Body of pancreas (tissue), 4 donors: ENCODE measurements at regions not wholly inside any gene's neighbourhood (a gene's known extent, or its start where the extent isn't known, plus 50 kb on each side); places are given as distances from the start of the nearest gene placed in this dataset.

Experiments used
- ATAC-seq: fragments of 150-250 bp; one replicate; pipeline ENCODE4 v1.9.1; 2016
- DNase-seq, 4 donors: peaks; one replicate each; pipeline ENCODE4 v3.0.0-alpha.2; 2019
- H3K27ac ChIP-seq, 4 donors: fragments of 200-600 bp; sonication (generic); 1 replicate in 3 of 4; 2 replicates in 1 of 4; pipeline versions ENCODE4 v1.5.1 to v1.6.1; 2016 to 2019; ENCODE audit warnings: mild to moderate bottlenecking in 1 of 4, mixed read lengths in 1 of 4, moderate library complexity in 1 of 4
- H3K27me3 ChIP-seq, 2 donors: fragments of 200-600 bp; sonication (generic); one replicate each; pipeline ENCODE4 v1.6.0; 2016; ENCODE audit warnings: mild to moderate bottlenecking in 1 of 2
- H3K36me3 ChIP-seq, 2 donors: fragments of 200-600 bp; sonication (generic); replicated peaks in 1 of 2; 2 replicates each; pipeline ENCODE4 v1.5.1; 2016; ENCODE audit warnings: low read depth in 2 of 2; ENCODE audit not compliant: insufficient read depth in 1 of 2
- H3K4me1 ChIP-seq: fragments of 200-600 bp; sonication (generic); one replicate; pipeline ENCODE4 v1.6.0; 2016
- H3K4me3 ChIP-seq, 2 donors: fragments of 200-600 bp; sonication (generic); 1 replicate in 1 of 2; 2 replicates in 1 of 2; pipeline ENCODE4 v1.5.1; 2016 to 2019
- H3K9me3 ChIP-seq, 3 donors: fragments of 200-600 bp; sonication (generic); 1 replicate in 2 of 3; 2 replicates in 1 of 3; pipeline ENCODE4 v1.5.1; 2016
- POLR2A ChIP-seq, 3 donors: fragments of 450-650 bp; IDR thresholded peaks; one replicate each; pipeline ENCODE4 v1.6.1; 2016; ENCODE audit warnings: antibody characterized with exemption in 3 of 3, mild to moderate bottlenecking in 2 of 3
- WGBS, 2 donors: methylation state at CpG; one replicate each; pipeline ENCODE4 v1.1.5; 2017; 5-methylcytosine and 5-hydroxymethylcytosine counted together
- intact Hi-C: fragments of 100-400 bp; cut with DNase I; formaldehyde crosslinking; loops from one replicate; pipeline ENCODE4 v1.15.1; 2023
- TF ChIP-seq, protein P1 (sequence below), 7 experiments: fragments of 450-650 bp in 4 of 7; fragments of 200-600 bp in 3 of 7; sonication (generic) in 3 of 7; IDR thresholded peaks; one replicate each; pipeline ENCODE4 v1.5.1; 2016 to 2019; ENCODE audit warnings: antibody characterized with exemption in 7 of 7

DNA sequence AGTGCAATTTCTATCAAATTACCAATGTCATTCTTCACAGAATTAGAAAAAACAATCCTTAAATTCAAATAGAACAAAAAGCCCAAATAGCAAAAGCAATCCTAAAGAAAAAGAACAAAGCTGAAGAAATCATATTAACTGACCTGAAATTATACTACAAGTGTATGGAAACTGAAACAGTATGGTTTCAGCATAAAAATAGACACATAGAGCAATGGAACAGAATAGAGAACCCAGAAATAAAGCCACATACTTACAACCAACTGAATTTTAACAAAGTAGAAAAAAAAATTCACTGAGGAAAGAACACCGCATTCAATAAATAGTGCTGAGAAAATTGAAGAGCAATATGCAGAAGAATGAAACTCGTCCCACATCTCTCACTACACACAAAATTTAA lies 142.0 kb upstream of the CHRM2 start:
- H3K4me3 ChIP-seq = no peak overlapping the region
- no peaks in the 10 kb centered on the region for H3K9me3 ChIP-seq
- no peaks in the 10 kb centered on the region for H3K36me3 ChIP-seq
- intact Hi-C loops = no loop called here
- no peaks in the 10 kb centered on the region for H3K27me3 ChIP-seq
- DNase-seq (no peak), ATAC-seq (no peak)
- H3K27ac ChIP-seq = no peak overlapping the region
- TF ChIP-seq, protein P1, sequence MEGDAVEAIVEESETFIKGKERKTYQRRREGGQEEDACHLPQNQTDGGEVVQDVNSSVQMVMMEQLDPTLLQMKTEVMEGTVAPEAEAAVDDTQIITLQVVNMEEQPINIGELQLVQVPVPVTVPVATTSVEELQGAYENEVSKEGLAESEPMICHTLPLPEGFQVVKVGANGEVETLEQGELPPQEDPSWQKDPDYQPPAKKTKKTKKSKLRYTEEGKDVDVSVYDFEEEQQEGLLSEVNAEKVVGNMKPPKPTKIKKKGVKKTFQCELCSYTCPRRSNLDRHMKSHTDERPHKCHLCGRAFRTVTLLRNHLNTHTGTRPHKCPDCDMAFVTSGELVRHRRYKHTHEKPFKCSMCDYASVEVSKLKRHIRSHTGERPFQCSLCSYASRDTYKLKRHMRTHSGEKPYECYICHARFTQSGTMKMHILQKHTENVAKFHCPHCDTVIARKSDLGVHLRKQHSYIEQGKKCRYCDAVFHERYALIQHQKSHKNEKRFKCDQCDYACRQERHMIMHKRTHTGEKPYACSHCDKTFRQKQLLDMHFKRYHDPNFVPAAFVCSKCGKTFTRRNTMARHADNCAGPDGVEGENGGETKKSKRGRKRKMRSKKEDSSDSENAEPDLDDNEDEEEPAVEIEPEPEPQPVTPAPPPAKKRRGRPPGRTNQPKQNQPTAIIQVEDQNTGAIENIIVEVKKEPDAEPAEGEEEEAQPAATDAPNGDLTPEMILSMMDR (IDR thresholded peaks at IDR 0.05) = no peak
- no peaks in the 10 kb centered on the region for H3K4me1 ChIP-seq
- 64 to 68% methylated on average over 2 of the region's 2 CpGs for WGBS, 2 donors

- no peaks in the 10 kb centered on the region for H3K9me3 ChIP-seq
- TF ChIP-seq POLR2A (IDR thresholded peaks at IDR 0.05) = no peak
- TF ChIP-seq, protein P1 (IDR thresholded peaks at IDR 0.05) = no peak
- no peaks in the 10 kb centered on the region for H3K27me3 ChIP-seq
- H3K4me3 ChIP-seq = no peak overlapping the region
- ATAC-seq (no peak), DNase-seq (no peak)
- H3K4me1 ChIP-seq = no peaks in the 10 kb centered on the region
- no peaks in the 10 kb centered on the region for H3K36me3 ChIP-seq
- no peak overlapping the region for H3K27ac ChIP-seq
- WGBS, 2 donors = 51 to 60% methylated on average over 6 of the region's 6 CpGs
- intact Hi-C loops = no loop called here
Observed at GRCh38 chr7:136717910-136718557, 150.4 kb upstream of the CHRM2 start.

DNA sequence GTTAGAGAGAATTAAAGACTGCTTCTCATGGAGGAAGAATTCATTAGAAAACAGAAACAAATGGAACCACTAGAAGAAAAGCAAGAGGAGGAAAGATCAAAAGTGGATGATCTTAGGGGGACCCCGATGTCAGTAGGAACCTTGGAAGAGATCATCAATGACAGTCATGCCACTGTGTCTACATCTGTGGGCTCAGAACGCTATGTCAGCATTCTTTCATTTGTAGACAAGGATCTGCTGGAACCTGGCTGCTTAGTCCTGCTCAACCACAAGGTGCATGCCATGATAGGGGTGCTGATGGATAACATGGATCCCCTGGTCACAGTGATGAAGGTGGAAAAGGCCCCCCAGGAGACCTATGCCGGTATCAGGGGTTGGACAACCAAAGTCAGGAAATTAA lies 154.4 kb upstream of the CHRM2 start:
- intact Hi-C loops = no loop called here
- WGBS, 2 donors = 81 to 87% methylated on average over 3 of the region's 3 CpGs
- no peak overlapping the region for H3K4me3 ChIP-seq
- TF ChIP-seq, protein P1 (IDR thresholded peaks at IDR 0.05) = no peak
- no peak for TF ChIP-seq POLR2A (IDR thresholded peaks at IDR 0.05)
- H3K4me1 ChIP-seq = no peaks in the 10 kb centered on the region
- H3K36me3 ChIP-seq = no peaks in the 10 kb centered on the region
- H3K27ac ChIP-seq = no peak overlapping the region
- no peak for ATAC-seq
- H3K9me3 ChIP-seq = no peaks in the 10 kb centered on the region
- no peaks in the 10 kb centered on the region for H3K27me3 ChIP-seq
- DNase-seq = no peak

DNA sequence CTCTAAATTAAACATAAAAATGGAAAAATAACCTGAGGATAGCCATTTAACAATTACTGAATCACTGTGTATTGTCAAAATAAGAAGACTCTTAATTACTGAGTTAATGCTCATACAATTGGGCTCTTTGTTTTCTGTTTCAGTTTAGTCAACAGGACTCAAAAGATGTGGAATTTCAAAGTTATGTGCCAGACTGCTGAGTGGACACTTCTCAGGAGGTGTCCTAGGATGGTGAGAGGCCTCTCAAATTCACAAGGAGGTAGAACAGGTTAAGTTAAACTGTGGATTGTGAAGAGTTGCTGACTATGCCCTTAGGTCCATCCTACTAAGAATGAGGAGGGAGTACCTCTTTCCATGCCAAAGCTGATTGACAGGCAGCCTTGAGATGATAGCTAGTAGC lies 157.7 kb upstream of the CHRM2 start:
- Histone ChIP-seq H3K4me3 (no peak overlapping the region), H3K36me3 (no peaks in the 10 kb centered on the region), H3K9me3 (no peaks in the 10 kb centered on the region), H3K27me3 (no peaks in the 10 kb centered on the region), H3K4me1 (no peaks in the 10 kb centered on the region), H3K27ac (no peak overlapping the region)
- ATAC-seq = no peak
- no peak for DNase-seq
- TF ChIP-seq, protein P1 (IDR thresholded peaks at IDR 0.05) = no peak
- TF ChIP-seq POLR2A (IDR thresholded peaks at IDR 0.05) = no peak
- intact Hi-C loops = no loop called here

GRCh38 chr7:136709876-136710275 lies 158.6 kb upstream of the CHRM2 start:
- Histone ChIP-seq H3K36me3 (no peaks in the 10 kb centered on the region), H3K4me1 (no peaks in the 10 kb centered on the region), H3K4me3 (no peak overlapping the region), H3K9me3 (no peaks in the 10 kb centered on the region), H3K27me3 (no peaks in the 10 kb centered on the region), H3K27ac (no peak overlapping the region)
- ATAC-seq = no peak
- WGBS, 2 donors = 35 to 38% methylated on average over 1 of the region's 1 CpG
- intact Hi-C loops = no loop called here
- DNase-seq = no peak
- TF ChIP-seq, protein P1 (IDR thresholded peaks at IDR 0.05) = no peak
- TF ChIP-seq POLR2A (IDR thresholded peaks at IDR 0.05) = no peak
